Ascending aorta (tissue), 2 donors: ENCODE measurements at regions not wholly inside any gene's neighbourhood (a gene's known extent, or its start where the extent isn't known, plus 50 kb on each side); places are given as distances from the start of the nearest gene placed in this dataset.

Source experiments
- DNase-seq, 2 donors: peaks; one replicate each; pipeline ENCODE4 v3.0.0-alpha.2; 2019; ENCODE audit warnings: low spot score in 2 of 2
- H3K27ac ChIP-seq, 2 donors: fragments of 200-600 bp; sonication (generic); one replicate each; pipeline ENCODE4 v1.5.1; 2016 to 2017; ENCODE audit warnings: mild to moderate bottlenecking in 1 of 2
- H3K27me3 ChIP-seq: fragments of 200-600 bp; sonication (generic); one replicate; pipeline ENCODE4 v1.5.1; 2017
- H3K36me3 ChIP-seq, 2 donors: fragments of 200-600 bp; sonication (generic); one replicate each; pipeline ENCODE4 v1.5.1; 2016
- H3K4me1 ChIP-seq, 2 donors: fragments of 200-600 bp; sonication (generic); one replicate each; pipeline ENCODE4 v1.5.1; 2016 to 2017; ENCODE audit warnings: mild to moderate bottlenecking in 1 of 2
- H3K4me3 ChIP-seq, 2 donors: fragments of 200-600 bp; sonication (generic); one replicate each; pipeline ENCODE4 v1.5.1; 2016 to 2017; ENCODE audit warnings: mild to moderate bottlenecking in 1 of 2
- H3K9me3 ChIP-seq, 2 donors: fragments of 200-600 bp; sonication (generic); one replicate each; pipeline ENCODE4 v1.5.1; 2016
- intact Hi-C: fragments of 100-400 bp; cut with DNase I; formaldehyde crosslinking; loops from one replicate; pipeline ENCODE4 v1.15.1; 2023
- TF ChIP-seq, protein P1 (sequence below), 3 experiments: fragments of 200-600 bp in 2 of 3; fragments of 450-650 bp in 1 of 3; sonication (generic) in 2 of 3; IDR thresholded peaks; one replicate each; pipeline ENCODE4 v1.5.1; 2016 to 2019; ENCODE audit warnings: antibody characterized with exemption in 3 of 3, mild to moderate bottlenecking in 1 of 3, moderate library complexity in 1 of 3

DNA sequence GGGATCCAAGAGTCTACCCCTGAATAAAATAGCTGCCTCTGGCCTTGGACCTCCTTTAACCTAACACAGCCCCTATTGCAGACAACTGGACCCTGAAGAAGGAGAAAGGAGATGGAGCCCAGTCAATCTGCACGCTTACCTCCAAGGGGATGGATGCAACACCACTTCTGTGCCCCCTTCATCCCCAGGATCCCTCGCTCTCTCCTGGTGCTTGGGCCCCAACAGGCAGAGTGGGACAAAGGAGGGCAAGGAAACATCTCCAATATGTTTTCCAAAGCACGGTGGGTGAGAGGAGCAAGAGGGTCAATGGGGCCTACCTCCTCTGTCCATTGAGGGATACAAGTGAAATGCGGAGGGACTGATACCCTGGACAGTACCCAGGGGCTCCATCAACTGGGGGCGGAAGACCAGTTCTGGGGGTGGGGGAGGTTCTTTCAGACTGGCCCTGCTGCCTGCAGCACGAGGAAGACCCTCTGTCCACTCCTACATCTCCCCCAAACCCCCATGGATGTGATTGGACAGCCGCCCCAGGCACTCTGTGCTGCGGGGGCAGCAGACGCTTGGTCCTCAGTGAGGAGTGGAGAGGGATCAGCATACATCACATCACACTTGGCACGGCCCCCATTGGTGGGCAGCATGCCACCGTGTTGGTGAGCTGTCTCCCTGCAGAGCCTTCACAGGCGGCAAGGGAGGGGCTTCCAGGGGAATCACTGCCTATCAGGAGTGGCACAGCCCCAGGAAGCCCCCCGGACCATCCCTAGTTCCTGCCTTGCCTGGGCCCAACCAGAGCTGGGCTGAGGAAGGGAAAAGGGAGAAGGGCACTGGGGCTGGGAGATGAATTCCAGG lies 70.6 kb downstream of the MRPL14 start:
- peak overlapping the region; percentile 86 to 91 for H3K27ac ChIP-seq
- peaks cover 24 to 34% of the 10 kb centered on the region in 2 donors for H3K4me1 ChIP-seq
- no peaks in the 10 kb centered on the region for H3K9me3 ChIP-seq
- no peaks in the 10 kb centered on the region for H3K27me3 ChIP-seq
- peak in 1 of 2 donors; percentile 81 for DNase-seq
- intact Hi-C loops = loop anchor here (5.0 kb wide), 2 partner anchors 64 to 284 kb away; partner anchors contain the start of gene VEGFA
- TF ChIP-seq, protein P1, sequence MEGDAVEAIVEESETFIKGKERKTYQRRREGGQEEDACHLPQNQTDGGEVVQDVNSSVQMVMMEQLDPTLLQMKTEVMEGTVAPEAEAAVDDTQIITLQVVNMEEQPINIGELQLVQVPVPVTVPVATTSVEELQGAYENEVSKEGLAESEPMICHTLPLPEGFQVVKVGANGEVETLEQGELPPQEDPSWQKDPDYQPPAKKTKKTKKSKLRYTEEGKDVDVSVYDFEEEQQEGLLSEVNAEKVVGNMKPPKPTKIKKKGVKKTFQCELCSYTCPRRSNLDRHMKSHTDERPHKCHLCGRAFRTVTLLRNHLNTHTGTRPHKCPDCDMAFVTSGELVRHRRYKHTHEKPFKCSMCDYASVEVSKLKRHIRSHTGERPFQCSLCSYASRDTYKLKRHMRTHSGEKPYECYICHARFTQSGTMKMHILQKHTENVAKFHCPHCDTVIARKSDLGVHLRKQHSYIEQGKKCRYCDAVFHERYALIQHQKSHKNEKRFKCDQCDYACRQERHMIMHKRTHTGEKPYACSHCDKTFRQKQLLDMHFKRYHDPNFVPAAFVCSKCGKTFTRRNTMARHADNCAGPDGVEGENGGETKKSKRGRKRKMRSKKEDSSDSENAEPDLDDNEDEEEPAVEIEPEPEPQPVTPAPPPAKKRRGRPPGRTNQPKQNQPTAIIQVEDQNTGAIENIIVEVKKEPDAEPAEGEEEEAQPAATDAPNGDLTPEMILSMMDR (IDR thresholded peaks at IDR 0.05) = no peak
- no peak overlapping the region for H3K4me3 ChIP-seq
- H3K36me3 ChIP-seq = no peaks in the 10 kb centered on the region

DNA sequence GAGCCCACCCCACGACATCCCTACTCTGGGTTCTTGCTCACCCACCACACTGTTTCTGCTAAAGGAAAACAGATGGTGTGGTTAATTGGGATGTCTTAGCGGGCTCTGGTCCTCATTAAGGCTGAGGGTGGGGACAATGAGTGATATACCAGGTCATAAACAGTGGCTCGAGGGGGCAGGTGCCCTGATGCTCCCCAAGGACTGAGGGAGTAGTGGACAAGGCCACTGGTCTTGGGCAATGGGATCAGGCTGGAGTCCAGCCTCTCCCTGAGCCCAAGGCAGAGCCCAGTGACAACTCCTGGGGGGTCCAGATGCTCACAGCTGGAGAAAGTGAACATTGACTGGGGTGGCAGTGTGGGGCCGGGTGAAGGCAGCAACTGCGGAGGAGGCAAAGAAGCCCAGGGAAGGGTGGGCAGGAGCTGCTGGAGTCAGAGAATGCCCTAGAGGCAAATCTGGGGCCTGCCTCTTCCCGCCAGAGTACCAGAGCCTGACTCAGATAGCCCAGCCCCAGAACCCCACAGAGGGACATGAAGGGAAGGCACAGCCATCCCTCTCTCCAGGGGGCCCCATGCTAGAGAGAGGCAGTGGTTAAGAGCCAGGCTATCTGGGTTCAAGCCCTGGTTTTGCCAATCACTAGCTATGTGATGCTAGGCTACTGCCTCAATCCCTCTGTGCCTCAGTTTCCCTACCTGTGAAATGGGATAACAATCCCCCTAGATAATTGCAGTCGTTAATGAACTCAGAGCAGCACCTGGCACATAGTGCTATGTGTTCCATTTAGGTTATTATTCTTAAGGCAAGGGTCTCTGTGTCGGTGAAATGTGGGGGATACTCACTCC lies 72.3 kb downstream of the MRPL14 start:
- intact Hi-C loops = loop anchor here (5.0 kb wide), 2 partner anchors 63 to 283 kb away; partner anchors contain the start of gene VEGFA
- Histone ChIP-seq H3K27ac (no peak overlapping the region), H3K4me1 (peaks cover 22 to 34% of the 10 kb centered on the region in 2 donors)

DNA sequence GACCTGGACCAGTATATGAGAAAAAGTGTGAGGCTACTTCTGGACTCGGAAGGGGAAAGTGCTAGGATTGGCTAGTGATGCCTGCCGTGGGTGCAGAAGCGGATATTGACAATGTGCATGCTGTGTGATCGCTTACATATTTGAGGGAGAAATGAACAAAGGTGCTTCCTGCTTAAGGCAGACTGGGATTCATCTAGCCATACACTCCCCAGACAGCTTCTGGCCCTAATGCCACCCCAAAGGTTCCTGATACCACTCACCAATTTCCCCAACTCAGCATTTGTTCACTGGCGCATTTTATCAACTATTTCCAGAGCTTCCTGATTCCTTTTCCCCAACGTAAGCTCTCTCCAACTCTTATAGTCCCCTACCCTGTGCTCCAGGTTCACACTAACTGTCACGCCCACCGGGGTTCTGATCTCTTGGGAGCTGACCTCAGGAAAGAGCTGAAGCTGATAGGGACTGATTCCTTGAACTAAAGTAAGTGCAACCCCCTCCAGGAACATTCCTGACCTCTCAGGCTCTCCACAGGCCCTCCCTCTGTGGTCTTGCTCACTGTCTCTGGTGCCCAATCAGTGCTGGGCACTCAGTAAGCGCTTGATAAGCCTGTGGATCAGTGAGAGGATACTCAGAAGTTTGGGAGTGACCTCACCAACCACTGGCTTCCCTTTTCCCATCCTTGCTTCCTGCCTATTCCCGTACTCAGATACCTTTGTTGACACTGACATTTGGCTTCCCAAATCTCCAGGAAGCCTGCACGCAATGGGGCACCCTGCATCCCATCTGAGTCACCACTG lies 73.3 kb downstream of the MRPL14 start:
- Histone ChIP-seq H3K36me3 (no peaks in the 10 kb centered on the region), H3K27ac (no peak overlapping the region), H3K27me3 (no peaks in the 10 kb centered on the region), H3K9me3 (no peaks in the 10 kb centered on the region), H3K4me1 (peaks cover 15 to 26% of the 10 kb centered on the region in 2 donors), H3K4me3 (no peak overlapping the region)
- intact Hi-C loops = no loop called here
- TF ChIP-seq, protein P1 (IDR thresholded peaks at IDR 0.05) = no peak
- no peak for DNase-seq

More for the DNA sequence above, 72.3 kb downstream of the MRPL14 start:
- no peaks in the 10 kb centered on the region for H3K27me3 ChIP-seq
- no peak overlapping the region for H3K4me3 ChIP-seq
- no peaks in the 10 kb centered on the region for H3K9me3 ChIP-seq
- H3K36me3 ChIP-seq = no peaks in the 10 kb centered on the region
- TF ChIP-seq, protein P1 (IDR thresholded peaks at IDR 0.05) = no peak
- DNase-seq = no peak

DNA sequence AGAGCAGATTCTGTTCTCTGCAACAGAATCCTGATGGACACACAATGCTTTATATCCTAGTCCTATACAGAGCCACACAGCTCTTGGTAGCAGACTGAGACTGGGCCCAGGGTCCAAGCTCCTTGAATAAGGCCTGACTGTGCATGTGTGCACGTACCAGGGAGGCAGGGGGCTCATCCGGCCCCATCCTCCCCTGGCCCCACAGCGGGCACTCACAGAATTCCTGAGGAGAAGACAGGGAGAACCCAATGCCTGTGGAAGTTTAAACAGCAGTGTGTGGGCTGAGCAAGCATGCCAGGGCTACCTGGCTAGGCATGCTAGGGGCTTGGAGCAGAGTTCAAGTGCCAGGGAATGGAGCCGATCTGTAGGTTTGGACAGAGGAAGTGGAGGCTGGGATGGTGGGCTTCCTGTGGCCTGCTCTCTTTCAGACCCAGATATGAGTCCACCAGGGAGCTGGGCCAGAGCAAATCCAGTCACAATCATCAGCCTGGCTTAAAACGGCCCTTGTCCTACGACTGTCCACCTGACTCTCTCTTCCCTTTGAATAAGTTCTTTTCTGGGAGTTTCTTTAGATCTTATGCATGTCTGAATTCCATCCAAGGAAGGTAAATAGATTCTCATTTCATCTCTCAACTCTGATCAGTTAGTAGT lies 74.0 kb downstream of the MRPL14 start:
- Histone ChIP-seq H3K27ac (peak overlapping the region in 1 of 2 donors; percentile 12), H3K4me3 (no peak overlapping the region), H3K36me3 (no peaks in the 10 kb centered on the region), H3K9me3 (no peaks in the 10 kb centered on the region), H3K27me3 (no peaks in the 10 kb centered on the region), H3K4me1 (peaks cover 10 to 20% of the 10 kb centered on the region in 2 donors)
- intact Hi-C loops = no loop called here
- no peak for DNase-seq
- TF ChIP-seq, protein P1 (IDR thresholded peaks at IDR 0.05) = no peak
